K562 (cell line): ENCODE measurements at regions not wholly inside any gene's neighbourhood (a gene's known extent, or its start where the extent isn't known, plus 50 kb on each side); places are given as distances from the start of the nearest gene placed in this dataset.

Experiments used
- ATAC-seq: fragments of 200-7000 bp; cut with Tn5 transposase; 3 replicates; pipeline ENCODE4 v1.9.1; 2020; ENCODE audit warnings: moderate library complexity
- BruUV-seq: library from RNA; stranded (reverse); fragments of 400-500 nt; replicated peaks from 2 replicates; lab custom pipeline; 2021; lab: Mats Ljungman, UMichigan
- CTCF ChIA-PET: fragments of 300-600 bp; formaldehyde crosslinking; extraction: SDS; loops from one replicate; lab custom pipeline; 2021; ENCODE audit warnings: low intra/inter-chr PET ratio; lab: Yijun Ruan, JAX
- POLR2A ChIA-PET: fragments of 300-600, 350-650 bp; sonication (Branson Sonifier 250); formaldehyde crosslinking; extraction: SDS; loops from one replicate; lab custom pipeline; 2021; ENCODE audit warnings: antibody characterized with exemption, inconsistent platforms; lab: Yijun Ruan, JAX
- DNase-seq, 4 experiments: peaks; one replicate each; pipeline versions ENCODE4 v3.0.0 to v3.0.0-alpha.2; 2011 to 2018; ENCODE audit warnings: low spot score in 3 of 4, mixed read lengths in 3 of 4; ENCODE audit errors: extremely low read depth in 1 of 4
- FAIRE-seq: peaks from 2 replicates; lab custom pipeline; 2011; peaks lifted over from hg19 to GRCh38; lab: Jason Lieb, UNC
- H2AFZ ChIP-seq: 2 replicates; pipeline ENCODE4 v1.6.0; 2011; ENCODE audit warnings: low read depth, low read length, control low read depth, inconsistent platforms
- H3K27ac ChIP-seq: fragments of 200-600 bp; 3 replicates; pipeline ENCODE4 v1.8.0; 2011; ENCODE audit warnings: low read depth, mild to moderate bottlenecking, control low read depth, inconsistent platforms, low read length, moderate library complexity, mixed read lengths; ENCODE audit errors: extremely low read depth
- H3K27me3 ChIP-seq, 2 experiments: fragments of 300-600 bp in 1 of 2; 2 replicates in 1 of 2; 3 replicates in 1 of 2; pipeline versions ENCODE4 v1.6.0 to v1.8.0; 2011; ENCODE audit warnings: inconsistent platforms in 2 of 2, low read length in 2 of 2, mild to moderate bottlenecking in 1 of 2, mixed read lengths in 1 of 2, moderate library complexity in 1 of 2; ENCODE audit not compliant: control insufficient read depth in 2 of 2, insufficient read depth in 2 of 2
- H3K36me3 ChIP-seq: fragments of 300-600 bp; 3 replicates; pipeline ENCODE4 v1.8.0; 2011; ENCODE audit warnings: mild to moderate bottlenecking, low read length, inconsistent platforms; ENCODE audit not compliant: control insufficient read depth, insufficient read depth
- H3K4me1 ChIP-seq, 2 experiments: fragments of 200-600 bp in 1 of 2; replicated peaks in 1 of 2; 2 replicates in 1 of 2; 3 replicates in 1 of 2; pipeline versions ENCODE4 v1.5.1 to v1.8.0; 2011; ENCODE audit warnings: inconsistent platforms in 2 of 2, low read length in 2 of 2, mild to moderate bottlenecking in 1 of 2, mixed read lengths in 1 of 2, moderate library complexity in 1 of 2; ENCODE audit not compliant: control insufficient read depth in 2 of 2, insufficient read depth in 2 of 2
- H3K4me2 ChIP-seq: 2 replicates; pipeline ENCODE4 v1.6.1; 2011; ENCODE audit warnings: low read length, control low read depth, inconsistent platforms, mixed read lengths; ENCODE audit not compliant: insufficient read depth
- H3K4me3 ChIP-seq: fragments of 200-600 bp; sonication (generic), shearing (Covaris generic); 2 replicates; pipeline ENCODE4 v1.5.1; 2016; ENCODE audit warnings: control low read depth, inconsistent platforms
- H3K79me2 ChIP-seq: fragments of 200-600 bp; 3 replicates; pipeline ENCODE4 v1.8.0; 2011; ENCODE audit warnings: low read length, inconsistent platforms; ENCODE audit not compliant: control insufficient read depth, insufficient read depth
- H3K9ac ChIP-seq, 2 experiments: 2 replicates each; pipeline versions ENCODE4 v1.6.0 to v1.6.1; 2011; ENCODE audit warnings: low read depth in 2 of 2, low read length in 2 of 2, control low read depth in 1 of 2, inconsistent platforms in 1 of 2, mild to moderate bottlenecking in 1 of 2, mixed read lengths in 1 of 2; ENCODE audit not compliant: insufficient read depth in 1 of 2
- H3K9me1 ChIP-seq: one replicate; pipeline ENCODE4 v1.6.0; 2011; ENCODE audit warnings: inconsistent platforms, mild to moderate bottlenecking, low read length, moderate library complexity; ENCODE audit not compliant: control insufficient read depth, insufficient read depth
- H3K9me3 ChIP-seq: replicated peaks from 2 replicates; pipeline ENCODE4 v1.5.1; 2011; ENCODE audit warnings: low read depth, low read length, inconsistent platforms; ENCODE audit not compliant: control insufficient read depth, insufficient read depth
- H4K20me1 ChIP-seq: replicated peaks from 2 replicates; pipeline ENCODE4 v1.6.1; 2011; ENCODE audit warnings: low read length, inconsistent platforms, mixed read lengths; ENCODE audit not compliant: control insufficient read depth, insufficient read depth
- CTCF ChIP-seq, 3 experiments: IDR thresholded peaks in 2 of 3; conservative IDR thresholded peaks in 1 of 3; 2 replicates each; pipeline ENCODE4 v1.5.1; 2011 to 2012; ENCODE audit warnings: low read length in 3 of 3, mild to moderate bottlenecking in 3 of 3, control low read depth in 2 of 3, improper control_type of control experiment in 1 of 3, inconsistent platforms in 1 of 3, low read depth in 1 of 3, mixed read lengths in 1 of 3, moderate library complexity in 1 of 3; ENCODE audit not compliant: insufficient read depth in 2 of 3
- RAD21 ChIP-seq, 2 experiments: fragments of 250-450 bp in 1 of 2; fragments of 450-650 bp in 1 of 2; sonication (Bioruptor Pico) in 1 of 2; formaldehyde crosslinking in 1 of 2; IDR thresholded peaks in 1 of 2; conservative IDR thresholded peaks in 1 of 2; 2 replicates each; pipeline versions ENCODE4 v1.4.0 to v1.8.0; 2020 to 2022; ENCODE audit warnings: mild to moderate bottlenecking in 2 of 2, moderate library complexity in 1 of 2
- ZNF124 ChIP-seq: sonication (generic); formaldehyde crosslinking; IDR thresholded peaks from 2 replicates; pipeline ENCODE4 v1.8.1; 2022; ENCODE audit warnings: missing genetic modification reagents
- ZNF395 ChIP-seq: fragments of 200-800 bp; sonication (Bioruptor generic); IDR thresholded peaks from 2 replicates; pipeline ENCODE4 v1.6.1; 2017; ENCODE audit warnings: missing genetic modification characterization, missing compliant biosample characterization
- ZNF57 ChIP-seq: fragments of 450-650 bp; formaldehyde crosslinking; IDR thresholded peaks from 2 replicates; pipeline ENCODE4 v1.4.0; 2020; ENCODE audit warnings: mild to moderate bottlenecking, moderate library complexity
- WGBS: fragments of 100-300 bp; shearing (Covaris generic); methylation state at CpG from one replicate; pipeline ENCODE4 v1.1.6; 2016; ENCODE audit warnings: low coverage, mixed read lengths; ENCODE audit not compliant: insufficient coverage; ENCODE audit errors: missing lambda C conversion rate; 5-methylcytosine and 5-hydroxymethylcytosine counted together
- in situ Hi-C: fragments of 300-500 bp; cut with MboI; formaldehyde crosslinking; loops from 4 replicates; pipeline ENCODE4 v1.15.0; 2018; ENCODE audit warnings: inconsistent platforms, mixed read lengths
- intact Hi-C: fragments of 100-400 bp; cut with micrococcal nuclease; formaldehyde crosslinking; loops from 2 replicates; pipeline ENCODE4 v1.14.2; 2022

- H3K27ac ChIP-seq, result no peak overlapping the region
- no peak overlapping the region for H3K4me3 ChIP-seq
- no peak overlapping the region for H2AFZ ChIP-seq
- no peaks in the 10 kb centered on the region for H3K79me2 ChIP-seq
- H3K9me1 ChIP-seq, result no peaks in the 10 kb centered on the region
- intact Hi-C loops, result no loop called here
- in situ Hi-C loops, result no loop called here
- no peak overlapping the region for H3K4me2 ChIP-seq
- no TSS peak for BruUV-seq
- H4K20me1 ChIP-seq, result no peaks in the 10 kb centered on the region
- no peaks in the 10 kb centered on the region for H3K9me3 ChIP-seq
- H3K4me1 ChIP-seq, result no peaks in the 10 kb centered on the region
- no peak overlapping the region for H3K9ac ChIP-seq
- 0% methylated on average over 2 of the region's 2 CpGs for WGBS
- ChIA-PET POLR2A (no interaction called here), CTCF (no interaction called here)
- no peak for TF ChIP-seq ZNF124 (CRISPR knock-in tag)
- TF ChIP-seq CTCF (IDR thresholded peaks at IDR 0.05 in 2 of 3, conservative IDR thresholded peaks at IDR 0.05 in 1 of 3; ENCODE audit: insufficient read depth in 2 of 3, low read depth in 1 of 3, low read length in 3 of 3), result peak in 1 of 3 experiments; percentile 27; a peak in 2 of 6 replicates
- no peak for TF ChIP-seq ZNF395 (CRISPR knock-in tag)
- 0 out of 4 replicates have a peak, but pooled peaks of 1 of the 2 experiments have one; percentile 7 for TF ChIP-seq RAD21 (CRISPR knock-in tag; conservative IDR thresholded peaks at IDR 0.05 in 1 of 2, IDR thresholded peaks at IDR 0.05 in 1 of 2)
- TF ChIP-seq ZNF57 (CRISPR knock-in tag), result no peak
- ATAC-seq (no peak), DNase-seq (peak in 1 of 4 experiments; percentile 4), FAIRE-seq (no peak)
- H3K27me3 ChIP-seq, result no peaks in the 10 kb centered on the region
- no peaks in the 10 kb centered on the region for H3K36me3 ChIP-seq
Measured at GRCh38 chrX:57817302-57817701, 93.0 kb downstream of the ZXDA start.
